ENCODE measurements at regions not wholly inside any gene's neighbourhood (a gene's known extent, or its start where the extent isn't known, plus 50 kb on each side); places are given as distances from the start of the nearest gene placed in this dataset.
"Not testable (repeated sequence)": the region's sequence is repeated elsewhere in the genome, so short reads cannot be mapped to it uniquely, and the experiment has no call there.

- Histone ChIP-seq H3K9ac (ENCODE audit: low read depth, low read length) (no peak overlapping the region), H3K4me1 (ENCODE audit: control insufficient read depth, insufficient read depth, low read length) (no peaks in the 10 kb centered on the region), H3K9me3 (ENCODE audit: control insufficient read depth, insufficient read depth, low read length) (no peaks in the 10 kb centered on the region), H3K27ac (ENCODE audit: low read depth, low read length) (no peak overlapping the region), H3K27me3 (ENCODE audit: control insufficient read depth, insufficient read depth, low read length) (no peaks in the 10 kb centered on the region), H3K36me3 (ENCODE audit: control insufficient read depth, insufficient read depth, low read length) (no peaks in the 10 kb centered on the region), H3K4me3 (ENCODE audit: low read depth, low read length) (no peak overlapping the region)
Measured at GRCh38 chr3:99561056-99561455, 77.3 kb upstream of the COL8A1 start.

GRCh38 chr3:99559196-99559595 is 79.2 kb upstream of the COL8A1 start:
- Histone ChIP-seq H3K27ac (ENCODE audit: low read depth, low read length) (no peak overlapping the region), H3K4me1 (ENCODE audit: control insufficient read depth, insufficient read depth, low read length) (no peaks in the 10 kb centered on the region), H3K4me3 (ENCODE audit: low read depth, low read length) (no peak overlapping the region), H3K9me3 (ENCODE audit: control insufficient read depth, insufficient read depth, low read length) (no peaks in the 10 kb centered on the region), H3K27me3 (ENCODE audit: control insufficient read depth, insufficient read depth, low read length) (no peaks in the 10 kb centered on the region), H3K36me3 (ENCODE audit: control insufficient read depth, insufficient read depth, low read length) (no peaks in the 10 kb centered on the region), H3K9ac (ENCODE audit: low read depth, low read length) (no peak overlapping the region)

DNA sequence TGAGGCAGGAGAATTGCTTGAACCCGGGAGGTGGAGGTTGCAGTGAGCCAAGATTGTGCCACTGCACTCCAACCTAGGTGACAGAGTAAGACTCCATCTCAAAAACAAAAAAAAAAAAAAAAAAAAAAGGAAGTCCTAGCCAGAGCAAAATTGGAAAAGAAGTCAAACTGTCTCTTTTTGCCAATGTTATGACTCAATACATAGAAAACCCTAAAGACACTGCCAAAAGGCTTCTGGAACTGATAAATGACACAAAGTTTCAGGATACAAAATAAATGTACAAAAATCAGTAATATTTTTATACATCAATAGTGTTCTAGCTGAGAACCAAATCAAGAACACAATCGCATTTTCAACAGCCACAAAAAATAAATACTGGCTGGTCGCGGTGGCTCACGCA is 82.5 kb upstream of the COL8A1 start:
- not testable (repeated sequence) for H3K4me3 ChIP-seq (ENCODE audit: low read depth, low read length); H3K27me3 ChIP-seq (ENCODE audit: control insufficient read depth, insufficient read depth, low read length); H3K9me3 ChIP-seq (ENCODE audit: control insufficient read depth, insufficient read depth, low read length); H3K4me1 ChIP-seq (ENCODE audit: control insufficient read depth, insufficient read depth, low read length); H3K27ac ChIP-seq (ENCODE audit: low read depth, low read length); H3K36me3 ChIP-seq (ENCODE audit: control insufficient read depth, insufficient read depth, low read length); H3K9ac ChIP-seq (ENCODE audit: low read depth, low read length)

DNA sequence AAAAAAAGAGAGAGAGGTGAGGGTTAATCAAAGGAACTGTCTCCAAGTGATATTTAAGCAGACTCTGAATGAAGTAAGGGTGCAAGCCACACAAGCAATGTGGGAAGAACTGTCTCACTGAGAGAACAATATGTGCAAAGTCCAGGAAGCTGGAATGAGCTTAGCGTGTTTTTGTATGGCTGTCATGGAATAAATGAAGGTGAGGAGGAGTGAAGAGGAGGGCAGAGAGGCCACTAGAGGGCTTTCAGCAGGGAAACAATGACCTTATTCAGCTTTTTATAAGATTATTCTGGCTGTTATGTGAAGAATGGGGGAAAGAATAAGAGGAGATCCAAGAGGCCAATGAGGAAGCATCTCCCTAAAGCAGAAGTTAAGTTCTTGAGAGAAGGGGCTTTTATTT is 86.9 kb upstream of the COL8A1 start:
- Histone ChIP-seq H3K4me1 (ENCODE audit: control insufficient read depth, insufficient read depth, low read length) (no peaks in the 10 kb centered on the region), H3K9ac (ENCODE audit: low read depth, low read length) (no peak overlapping the region), H3K36me3 (ENCODE audit: control insufficient read depth, insufficient read depth, low read length) (no peaks in the 10 kb centered on the region), H3K27ac (ENCODE audit: low read depth, low read length) (no peak overlapping the region), H3K9me3 (ENCODE audit: control insufficient read depth, insufficient read depth, low read length) (no peaks in the 10 kb centered on the region), H3K4me3 (ENCODE audit: low read depth, low read length) (no peak overlapping the region), H3K27me3 (ENCODE audit: control insufficient read depth, insufficient read depth, low read length) (no peaks in the 10 kb centered on the region)

DNA sequence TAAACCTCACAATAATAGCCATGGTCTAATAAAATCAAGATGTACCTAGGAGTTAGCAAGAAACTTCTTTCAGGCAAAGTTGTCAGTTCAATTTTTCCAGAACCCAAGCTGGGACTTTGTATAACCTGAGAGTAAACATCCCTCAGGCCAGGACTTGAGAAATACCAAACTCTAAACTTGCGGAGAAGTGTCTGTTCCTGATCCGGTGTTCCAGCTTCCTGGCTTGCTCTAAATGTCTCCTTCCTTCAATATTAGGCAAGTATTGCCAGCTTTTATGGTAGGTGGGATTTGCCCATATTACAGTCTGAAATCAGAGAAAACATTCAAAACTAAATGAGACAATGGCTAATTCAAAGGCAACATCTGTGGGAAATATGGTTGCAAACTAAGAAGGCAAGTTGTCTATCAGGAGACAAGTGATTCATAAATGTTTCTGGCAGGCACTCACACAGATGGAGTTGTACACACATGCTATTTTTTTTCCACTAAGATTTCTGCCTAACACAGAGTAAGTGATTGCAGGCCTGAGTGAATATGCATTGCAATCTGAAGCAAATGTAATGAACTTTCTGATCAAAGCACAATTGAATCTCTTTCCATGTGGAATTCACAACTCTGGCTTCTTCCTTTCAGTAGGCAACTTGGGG is 88.3 kb upstream of the COL8A1 start:
- no peak overlapping the region for H3K4me3 ChIP-seq (ENCODE audit: low read depth, low read length)
- H3K27me3 ChIP-seq (ENCODE audit: control insufficient read depth, insufficient read depth, low read length): no peaks in the 10 kb centered on the region
- H3K4me1 ChIP-seq (ENCODE audit: control insufficient read depth, insufficient read depth, low read length): no peaks in the 10 kb centered on the region
- no peaks in the 10 kb centered on the region for H3K36me3 ChIP-seq (ENCODE audit: control insufficient read depth, insufficient read depth, low read length)
- H3K27ac ChIP-seq (ENCODE audit: low read depth, low read length): no peak overlapping the region
- H3K9me3 ChIP-seq (ENCODE audit: control insufficient read depth, insufficient read depth, low read length): no peaks in the 10 kb centered on the region
- no peak overlapping the region for H3K9ac ChIP-seq (ENCODE audit: low read depth, low read length)

GRCh38 chr3:99549220-99549619 is 89.2 kb upstream of the COL8A1 start:
- Histone ChIP-seq H3K9ac (ENCODE audit: low read depth, low read length) (no peak overlapping the region), H3K27me3 (ENCODE audit: control insufficient read depth, insufficient read depth, low read length) (no peaks in the 10 kb centered on the region), H3K9me3 (ENCODE audit: control insufficient read depth, insufficient read depth, low read length) (no peaks in the 10 kb centered on the region), H3K4me1 (ENCODE audit: control insufficient read depth, insufficient read depth, low read length) (no peaks in the 10 kb centered on the region), H3K27ac (ENCODE audit: low read depth, low read length) (no peak overlapping the region), H3K4me3 (ENCODE audit: low read depth, low read length) (no peak overlapping the region), H3K36me3 (ENCODE audit: control insufficient read depth, insufficient read depth, low read length) (no peaks in the 10 kb centered on the region)

DNA sequence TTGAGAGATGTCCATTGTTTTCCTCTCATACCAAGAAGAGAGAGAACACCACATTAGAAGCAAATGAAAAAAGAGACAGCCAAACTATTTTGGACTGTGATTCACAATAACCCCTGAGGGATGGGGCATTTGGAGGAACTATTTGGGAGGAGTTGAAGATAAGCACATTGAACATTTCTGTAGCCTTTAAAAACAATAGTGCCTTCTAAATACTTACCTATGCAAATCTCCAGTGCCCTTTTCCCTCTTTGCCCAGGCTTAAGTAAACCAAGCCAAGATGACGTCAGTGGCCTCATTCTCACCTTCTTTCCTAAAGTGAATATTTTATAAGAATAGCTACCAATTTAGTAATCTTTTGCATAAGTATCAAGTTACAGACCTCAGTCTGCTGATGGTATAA is 89.7 kb upstream of the COL8A1 start:
- no peaks in the 10 kb centered on the region for H3K9me3 ChIP-seq (ENCODE audit: control insufficient read depth, insufficient read depth, low read length)
- no peak overlapping the region for H3K9ac ChIP-seq (ENCODE audit: low read depth, low read length)
- no peak overlapping the region for H3K27ac ChIP-seq (ENCODE audit: low read depth, low read length)
- H3K36me3 ChIP-seq (ENCODE audit: control insufficient read depth, insufficient read depth, low read length): no peaks in the 10 kb centered on the region
- H3K4me3 ChIP-seq (ENCODE audit: low read depth, low read length): no peak overlapping the region
- no peaks in the 10 kb centered on the region for H3K27me3 ChIP-seq (ENCODE audit: control insufficient read depth, insufficient read depth, low read length)
- no peaks in the 10 kb centered on the region for H3K4me1 ChIP-seq (ENCODE audit: control insufficient read depth, insufficient read depth, low read length)

GRCh38 chr3:99545941-99546580 is 92.3 kb upstream of the COL8A1 start:
- Histone ChIP-seq H3K27ac (ENCODE audit: low read depth, low read length) (no peak overlapping the region), H3K4me3 (ENCODE audit: low read depth, low read length) (no peak overlapping the region), H3K9ac (ENCODE audit: low read depth, low read length) (no peak overlapping the region), H3K36me3 (ENCODE audit: control insufficient read depth, insufficient read depth, low read length) (no peaks in the 10 kb centered on the region), H3K4me1 (ENCODE audit: control insufficient read depth, insufficient read depth, low read length) (no peaks in the 10 kb centered on the region), H3K9me3 (ENCODE audit: control insufficient read depth, insufficient read depth, low read length) (no peaks in the 10 kb centered on the region), H3K27me3 (ENCODE audit: control insufficient read depth, insufficient read depth, low read length) (no peaks in the 10 kb centered on the region)

- no peaks in the 10 kb centered on the region for H3K9me3 ChIP-seq (ENCODE audit: control insufficient read depth, insufficient read depth, low read length)
- no peaks in the 10 kb centered on the region for H3K36me3 ChIP-seq (ENCODE audit: control insufficient read depth, insufficient read depth, low read length)
- no peak overlapping the region for H3K4me3 ChIP-seq (ENCODE audit: low read depth, low read length)
- H3K4me1 ChIP-seq (ENCODE audit: control insufficient read depth, insufficient read depth, low read length): no peaks in the 10 kb centered on the region
- H3K9ac ChIP-seq (ENCODE audit: low read depth, low read length): no peak overlapping the region
- no peaks in the 10 kb centered on the region for H3K27me3 ChIP-seq (ENCODE audit: control insufficient read depth, insufficient read depth, low read length)
- H3K27ac ChIP-seq (ENCODE audit: low read depth, low read length): no peak overlapping the region
Measured at GRCh38 chr3:99544786-99545281, 93.6 kb upstream of the COL8A1 start.

DNA sequence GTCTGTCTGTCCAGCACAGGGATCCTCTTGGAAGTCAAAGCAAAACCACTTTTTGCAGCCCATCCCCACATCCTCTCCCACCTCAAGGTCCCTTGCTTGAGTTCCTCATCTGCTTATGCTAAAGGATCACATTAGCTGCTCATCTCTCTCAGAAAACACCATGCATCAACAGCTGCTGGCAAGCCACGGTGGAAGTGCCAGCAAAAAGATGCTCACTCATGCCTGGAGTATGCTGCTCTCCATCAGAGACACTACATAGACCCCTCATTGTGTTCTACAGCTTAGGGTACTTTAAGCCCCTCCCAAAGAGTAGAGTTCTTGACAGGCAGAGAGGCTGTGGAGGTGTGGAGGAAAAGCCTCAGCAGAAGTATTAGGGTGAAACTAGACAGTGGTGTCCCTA is 94.6 kb upstream of the COL8A1 start:
- Histone ChIP-seq H3K9me3 (ENCODE audit: control insufficient read depth, insufficient read depth, low read length) (no peaks in the 10 kb centered on the region), H3K4me1 (ENCODE audit: control insufficient read depth, insufficient read depth, low read length) (no peaks in the 10 kb centered on the region), H3K36me3 (ENCODE audit: control insufficient read depth, insufficient read depth, low read length) (no peaks in the 10 kb centered on the region), H3K4me3 (ENCODE audit: low read depth, low read length) (no peak overlapping the region), H3K27ac (ENCODE audit: low read depth, low read length) (no peak overlapping the region), H3K27me3 (ENCODE audit: control insufficient read depth, insufficient read depth, low read length) (no peaks in the 10 kb centered on the region), H3K9ac (ENCODE audit: low read depth, low read length) (no peak overlapping the region)

GRCh38 chr3:99542767-99543518 is 95.5 kb upstream of the COL8A1 start:
- no peak overlapping the region for H3K4me3 ChIP-seq (ENCODE audit: low read depth, low read length)
- H3K4me1 ChIP-seq (ENCODE audit: control insufficient read depth, insufficient read depth, low read length): no peaks in the 10 kb centered on the region
- H3K9ac ChIP-seq (ENCODE audit: low read depth, low read length): no peak overlapping the region
- H3K9me3 ChIP-seq (ENCODE audit: control insufficient read depth, insufficient read depth, low read length): no peaks in the 10 kb centered on the region
- no peak overlapping the region for H3K27ac ChIP-seq (ENCODE audit: low read depth, low read length)
- H3K27me3 ChIP-seq (ENCODE audit: control insufficient read depth, insufficient read depth, low read length): no peaks in the 10 kb centered on the region
- H3K36me3 ChIP-seq (ENCODE audit: control insufficient read depth, insufficient read depth, low read length): no peaks in the 10 kb centered on the region

Measured in HUES48 (cell line).